CD4-positive, alpha-beta T cell treated with Interleukin-21 for 1 hour (primary cell): ENCODE measurements at regions not wholly inside any gene's neighbourhood (a gene's known extent, or its start where the extent isn't known, plus 50 kb on each side); places are given as distances from the start of the nearest gene placed in this dataset.
"Not testable (repeated sequence)": the region's sequence is repeated elsewhere in the genome, so short reads cannot be mapped to it uniquely, and the experiment has no call there.

ENCODE experiments used
- DNase-seq: peaks from one replicate; pipeline ENCODE4 v3.0.0-alpha.2; 2020

- DNase-seq = no peak
Observed at GRCh38 chr10:78419481-78420265, 386.0 kb downstream of the RPS24 start.

- no peak for DNase-seq
Observed at GRCh38 chr10:78420946-78421735, 387.5 kb downstream of the RPS24 start.

GRCh38 chr10:78424050-78424449 lies 390.4 kb downstream of the RPS24 start:
- DNase-seq = not testable (repeated sequence)

GRCh38 chr10:78424723-78425122 lies 391.1 kb downstream of the RPS24 start:
- no peak for DNase-seq

- DNase-seq = no peak
Observed at GRCh38 chr10:78426181-78426580, 392.5 kb downstream of the RPS24 start.

- DNase-seq = no peak
Observed at GRCh38 chr10:78427497-78428031, 393.9 kb downstream of the RPS24 start.

- no peak for DNase-seq
Observed at GRCh38 chr10:78428579-78428978, 394.9 kb downstream of the RPS24 start.

GRCh38 chr10:78429984-78430383 lies 396.3 kb downstream of the RPS24 start:
- no peak for DNase-seq

GRCh38 chr10:78432583-78432982 lies 398.9 kb downstream of the RPS24 start:
- DNase-seq = no peak

- DNase-seq = no peak
Observed at GRCh38 chr10:78433076-78433595, 399.5 kb downstream of the RPS24 start.

GRCh38 chr10:78433766-78434535 lies 400.3 kb downstream of the RPS24 start:
- no peak for DNase-seq

GRCh38 chr10:78434886-78435285 lies 401.2 kb downstream of the RPS24 start:
- DNase-seq = no peak

- DNase-seq = no peak
Observed at GRCh38 chr10:78435484-78436221, 402.0 kb downstream of the RPS24 start.

- DNase-seq = no peak
Observed at GRCh38 chr10:78436222-78436573, 402.5 kb downstream of the RPS24 start.

- DNase-seq = no peak
Observed at GRCh38 chr10:78436706-78437406, 403.2 kb downstream of the RPS24 start.

GRCh38 chr10:78437407-78437768 lies 403.7 kb downstream of the RPS24 start:
- DNase-seq = no peak

GRCh38 chr10:78437998-78438906 lies 404.6 kb downstream of the RPS24 start:
- peak; percentile 1 for DNase-seq

GRCh38 chr10:78438907-78439809 lies 405.5 kb downstream of the RPS24 start:
- no peak for DNase-seq

GRCh38 chr10:78441010-78441409 lies 407.3 kb downstream of the RPS24 start:
- DNase-seq = no peak
